ENCODE measurements at regions not wholly inside any gene's neighbourhood (a gene's known extent, or its start where the extent isn't known, plus 50 kb on each side); places are given as distances from the start of the nearest gene placed in this dataset.

DNA sequence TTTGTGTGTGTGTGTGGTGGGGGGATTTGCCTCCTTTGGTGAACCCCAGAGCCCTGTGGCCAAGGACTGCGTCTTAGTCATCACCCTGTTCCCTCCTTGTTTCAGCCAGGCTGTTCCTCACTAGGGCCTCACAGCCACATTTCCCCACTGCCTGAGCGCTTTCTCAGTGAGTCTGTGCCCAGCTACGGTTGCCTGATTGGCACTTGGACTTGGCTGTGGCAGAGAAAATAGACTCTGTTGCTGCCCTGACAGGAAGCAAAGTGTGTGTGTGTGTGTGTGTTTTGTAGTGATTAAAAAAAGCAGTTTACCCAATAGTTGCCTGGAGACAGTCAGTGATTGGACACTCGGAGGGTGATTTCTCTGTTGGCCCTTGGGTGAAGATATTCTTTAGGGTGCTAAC lies 113.0 kb downstream of the UCHL1 start:
- Histone ChIP-seq H3K9me3 (ENCODE audit: control extremely low read depth in 1 of 3, control insufficient read depth in 2 of 3, insufficient read depth in 1 of 3, low read length in 2 of 3) (no peaks in the 10 kb centered on the region), H3K4me1 (ENCODE audit: control insufficient read depth in 2 of 2, insufficient read depth in 2 of 2, low read length in 2 of 2) (no peaks in the 10 kb centered on the region), H3K36me3 (replicated peaks in 1 of 2; ENCODE audit: control extremely low read depth in 1 of 2, control insufficient read depth in 1 of 2, extremely low read depth in 1 of 2, insufficient read depth in 2 of 2, low read length in 1 of 2) (no peaks in the 10 kb centered on the region), H3K9ac (ENCODE audit: low read length) (no peak overlapping the region), H3K27ac (ENCODE audit: low read length in 2 of 2) (no peak overlapping the region), H4K20me1 (ENCODE audit: control insufficient read depth, insufficient read depth, low read length, poor library complexity, severe bottlenecking) (no peaks in the 10 kb centered on the region), H3K79me2 (ENCODE audit: control insufficient read depth, insufficient read depth, low read length) (no peaks in the 10 kb centered on the region), H3K4me3 (ENCODE audit: control extremely low read depth in 1 of 5, extremely low read depth in 1 of 5, insufficient read depth in 1 of 5, low read depth in 2 of 5, low read length in 4 of 5) (no peak overlapping the region), H3K27me3 (replicated peaks in 1 of 4; ENCODE audit: control extremely low read depth in 1 of 4, control insufficient read depth in 3 of 4, insufficient read depth in 4 of 4, low read length in 3 of 4) (peaks cover 0 to 4% (median 0%) of the 10 kb centered on the region in 4 experiments), H3K4me2 (replicated peaks; ENCODE audit: low read depth, low read length, poor library complexity, severe bottlenecking) (no peak overlapping the region), H2AFZ (ENCODE audit: insufficient read depth, low read depth, low read length, poor library complexity, severe bottlenecking) (no peak overlapping the region)
- TF ChIP-seq, protein P1, sequence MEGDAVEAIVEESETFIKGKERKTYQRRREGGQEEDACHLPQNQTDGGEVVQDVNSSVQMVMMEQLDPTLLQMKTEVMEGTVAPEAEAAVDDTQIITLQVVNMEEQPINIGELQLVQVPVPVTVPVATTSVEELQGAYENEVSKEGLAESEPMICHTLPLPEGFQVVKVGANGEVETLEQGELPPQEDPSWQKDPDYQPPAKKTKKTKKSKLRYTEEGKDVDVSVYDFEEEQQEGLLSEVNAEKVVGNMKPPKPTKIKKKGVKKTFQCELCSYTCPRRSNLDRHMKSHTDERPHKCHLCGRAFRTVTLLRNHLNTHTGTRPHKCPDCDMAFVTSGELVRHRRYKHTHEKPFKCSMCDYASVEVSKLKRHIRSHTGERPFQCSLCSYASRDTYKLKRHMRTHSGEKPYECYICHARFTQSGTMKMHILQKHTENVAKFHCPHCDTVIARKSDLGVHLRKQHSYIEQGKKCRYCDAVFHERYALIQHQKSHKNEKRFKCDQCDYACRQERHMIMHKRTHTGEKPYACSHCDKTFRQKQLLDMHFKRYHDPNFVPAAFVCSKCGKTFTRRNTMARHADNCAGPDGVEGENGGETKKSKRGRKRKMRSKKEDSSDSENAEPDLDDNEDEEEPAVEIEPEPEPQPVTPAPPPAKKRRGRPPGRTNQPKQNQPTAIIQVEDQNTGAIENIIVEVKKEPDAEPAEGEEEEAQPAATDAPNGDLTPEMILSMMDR (IDR thresholded peaks at IDR 0.05), result no peak
- TF ChIP-seq EZH2 (IDR thresholded peaks at IDR 0.05; ENCODE audit: borderline replicate concordance, insufficient read depth, low read depth, low read length, poor library complexity, severe bottlenecking), result no peak
- CTCF ChIA-PET, result no interaction called here
- no peak overlapping the region for H3K27ac Mint-ChIP-seq
- H3K4me1 Mint-ChIP-seq, result no peaks in the 10 kb centered on the region
- H3K4me3 Mint-ChIP-seq, result no peak overlapping the region
- no peaks in the 10 kb centered on the region for H3K9me3 Mint-ChIP-seq (ENCODE audit: insufficient read depth)
- 13% methylated on average over 3 of the region's 4 CpGs for WGBS (ENCODE audit: insufficient coverage)
- intact Hi-C loops (cut with micrococcal nuclease), result no loop called here
- POLR2A ChIA-PET, result no interaction called here
- H3K27me3 Mint-ChIP-seq, result peaks cover 18% of the 10 kb centered on the region
- ATAC-seq (ENCODE audit: low read depth), result no peak
- no peak for DNase-seq

DNA sequence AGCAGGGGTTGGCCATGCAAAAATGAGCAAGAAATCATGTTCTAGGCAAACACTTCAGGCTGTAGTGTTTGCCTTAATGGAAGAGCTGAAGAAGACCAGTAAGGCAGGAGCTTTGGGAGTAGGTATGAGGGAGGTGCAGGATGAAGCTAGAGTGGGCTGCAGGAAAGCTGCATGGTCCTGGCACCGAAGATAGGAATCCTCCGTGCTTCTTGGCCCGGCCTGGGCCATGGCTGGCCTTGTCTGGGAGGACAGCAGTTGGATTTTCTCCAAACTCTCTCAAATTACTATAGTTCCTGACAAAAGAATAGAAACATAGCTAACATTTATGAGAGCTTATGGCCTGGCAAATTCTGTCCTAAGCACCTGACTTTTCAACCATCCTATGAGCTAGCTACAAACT lies 116.5 kb downstream of the UCHL1 start:
- no peaks in the 10 kb centered on the region for H3K36me3 ChIP-seq (replicated peaks in 1 of 2; ENCODE audit: control extremely low read depth in 1 of 2, control insufficient read depth in 1 of 2, extremely low read depth in 1 of 2, insufficient read depth in 2 of 2, low read length in 1 of 2)
- H3K4me2 ChIP-seq (replicated peaks; ENCODE audit: low read depth, low read length, poor library complexity, severe bottlenecking), result no peak overlapping the region
- no peak overlapping the region for H3K9ac ChIP-seq (ENCODE audit: low read length)
- Mint-ChIP-seq H3K4me3 (no peak overlapping the region), H3K27me3 (peaks cover 4% of the 10 kb centered on the region), H3K4me1 (no peaks in the 10 kb centered on the region), H3K9me3 (ENCODE audit: insufficient read depth) (no peaks in the 10 kb centered on the region), H3K27ac (no peak overlapping the region)
- TF ChIP-seq EZH2 (IDR thresholded peaks at IDR 0.05; ENCODE audit: borderline replicate concordance, insufficient read depth, low read depth, low read length, poor library complexity, severe bottlenecking), result no peak
- TF ChIP-seq, protein P1 (IDR thresholded peaks at IDR 0.05), result no peak
- ChIA-PET POLR2A (no interaction called here), CTCF (no interaction called here)
- no peak overlapping the region for H3K4me3 ChIP-seq (ENCODE audit: control extremely low read depth in 1 of 5, extremely low read depth in 1 of 5, insufficient read depth in 1 of 5, low read depth in 2 of 5, low read length in 4 of 5)
- intact Hi-C loops (cut with micrococcal nuclease), result no loop called here
- ATAC-seq (ENCODE audit: low read depth) (no peak), DNase-seq (no peak)
- H3K9me3 ChIP-seq (ENCODE audit: control extremely low read depth in 1 of 3, control insufficient read depth in 2 of 3, insufficient read depth in 1 of 3, low read length in 2 of 3), result peaks cover 0 to 3% (median 0%) of the 10 kb centered on the region in 3 donors
- no peaks in the 10 kb centered on the region for H3K27me3 ChIP-seq (replicated peaks in 1 of 4; ENCODE audit: control extremely low read depth in 1 of 4, control insufficient read depth in 3 of 4, insufficient read depth in 4 of 4, low read length in 3 of 4)
- no peak overlapping the region for H3K27ac ChIP-seq (ENCODE audit: low read length in 2 of 2)
- H3K79me2 ChIP-seq (ENCODE audit: control insufficient read depth, insufficient read depth, low read length), result no peaks in the 10 kb centered on the region
- WGBS (ENCODE audit: insufficient coverage), result 88% methylated on average over 3 of the region's 3 CpGs
- H2AFZ ChIP-seq (ENCODE audit: insufficient read depth, low read depth, low read length, poor library complexity, severe bottlenecking), result no peak overlapping the region
- no peaks in the 10 kb centered on the region for H3K4me1 ChIP-seq (ENCODE audit: control insufficient read depth in 2 of 2, insufficient read depth in 2 of 2, low read length in 2 of 2)
- no peaks in the 10 kb centered on the region for H4K20me1 ChIP-seq (ENCODE audit: control insufficient read depth, insufficient read depth, low read length, poor library complexity, severe bottlenecking)

Data from B cell (primary cell).